ENCODE measurements at regions not wholly inside any gene's neighbourhood (a gene's known extent, or its start where the extent isn't known, plus 50 kb on each side); places are given as distances from the start of the nearest gene placed in this dataset.
"Not testable (repeated sequence)": the region's sequence is repeated elsewhere in the genome, so short reads cannot be mapped to it uniquely, and the experiment has no call there.

DNA sequence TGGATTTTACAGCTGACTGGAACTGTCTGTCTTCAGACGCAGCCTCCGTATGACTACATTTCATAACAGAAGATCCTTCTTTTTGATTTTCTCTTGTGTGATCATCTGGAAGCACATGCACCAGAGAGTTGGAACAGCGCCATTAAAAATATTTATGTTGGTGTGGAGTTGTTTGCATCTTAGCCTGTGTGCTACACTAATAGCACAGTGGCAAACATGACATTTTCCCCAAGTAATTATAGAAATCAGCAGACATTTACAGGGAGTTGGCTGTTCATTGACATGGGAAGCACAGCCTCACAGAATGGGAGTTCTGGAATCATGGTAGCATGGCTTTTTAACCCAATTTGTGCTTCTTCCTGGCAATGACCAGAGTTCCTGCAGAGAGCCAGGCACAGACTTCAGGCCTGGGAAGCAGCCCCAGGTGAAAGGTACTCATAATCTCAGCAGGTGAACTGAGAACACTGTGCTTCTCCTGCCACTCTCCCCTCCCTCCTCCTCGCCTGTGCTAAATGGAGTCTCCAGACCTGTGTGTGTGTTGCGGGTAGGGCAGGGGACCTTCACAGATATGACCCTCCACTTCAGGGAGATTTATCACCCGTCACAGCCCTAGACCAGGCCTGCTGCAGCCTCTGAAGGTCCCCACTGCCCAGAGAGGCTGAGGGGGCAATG is 82.8 kb upstream of the PLET1 start:
- H3K4me3 ChIP-seq (replicated peaks; ENCODE audit: low read depth, low read length), result no peak overlapping the region
- peak; percentile 35 for DNase-seq (ENCODE audit: low read depth)
- TF ChIP-seq, protein P1, sequence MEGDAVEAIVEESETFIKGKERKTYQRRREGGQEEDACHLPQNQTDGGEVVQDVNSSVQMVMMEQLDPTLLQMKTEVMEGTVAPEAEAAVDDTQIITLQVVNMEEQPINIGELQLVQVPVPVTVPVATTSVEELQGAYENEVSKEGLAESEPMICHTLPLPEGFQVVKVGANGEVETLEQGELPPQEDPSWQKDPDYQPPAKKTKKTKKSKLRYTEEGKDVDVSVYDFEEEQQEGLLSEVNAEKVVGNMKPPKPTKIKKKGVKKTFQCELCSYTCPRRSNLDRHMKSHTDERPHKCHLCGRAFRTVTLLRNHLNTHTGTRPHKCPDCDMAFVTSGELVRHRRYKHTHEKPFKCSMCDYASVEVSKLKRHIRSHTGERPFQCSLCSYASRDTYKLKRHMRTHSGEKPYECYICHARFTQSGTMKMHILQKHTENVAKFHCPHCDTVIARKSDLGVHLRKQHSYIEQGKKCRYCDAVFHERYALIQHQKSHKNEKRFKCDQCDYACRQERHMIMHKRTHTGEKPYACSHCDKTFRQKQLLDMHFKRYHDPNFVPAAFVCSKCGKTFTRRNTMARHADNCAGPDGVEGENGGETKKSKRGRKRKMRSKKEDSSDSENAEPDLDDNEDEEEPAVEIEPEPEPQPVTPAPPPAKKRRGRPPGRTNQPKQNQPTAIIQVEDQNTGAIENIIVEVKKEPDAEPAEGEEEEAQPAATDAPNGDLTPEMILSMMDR (IDR thresholded peaks at IDR 0.05; ENCODE audit: low read length, missing control alignments), result no peak

DNA sequence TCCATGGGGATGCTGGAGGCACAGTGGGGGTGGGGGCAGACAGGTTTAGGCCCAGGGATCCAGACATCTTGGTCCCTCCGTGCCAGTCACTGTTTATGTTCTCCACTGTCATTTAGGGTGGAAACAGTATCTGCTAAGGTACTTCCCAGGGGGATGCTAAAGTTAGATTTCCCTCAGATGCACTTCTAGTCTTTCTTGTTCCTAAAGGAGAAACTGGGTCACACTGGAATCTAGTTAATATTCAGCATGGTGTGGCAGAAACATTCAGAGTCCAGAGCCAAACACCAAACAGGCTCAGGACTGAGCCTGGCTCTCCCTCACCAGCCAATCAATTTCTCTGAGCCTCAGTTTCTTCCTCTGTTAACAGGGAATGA is 83.4 kb upstream of the PLET1 start:
- no peak for DNase-seq (ENCODE audit: low read depth)
- no peak overlapping the region for H3K4me3 ChIP-seq (replicated peaks; ENCODE audit: low read depth, low read length)
- TF ChIP-seq, protein P1 (IDR thresholded peaks at IDR 0.05; ENCODE audit: low read length, missing control alignments), result no peak

DNA sequence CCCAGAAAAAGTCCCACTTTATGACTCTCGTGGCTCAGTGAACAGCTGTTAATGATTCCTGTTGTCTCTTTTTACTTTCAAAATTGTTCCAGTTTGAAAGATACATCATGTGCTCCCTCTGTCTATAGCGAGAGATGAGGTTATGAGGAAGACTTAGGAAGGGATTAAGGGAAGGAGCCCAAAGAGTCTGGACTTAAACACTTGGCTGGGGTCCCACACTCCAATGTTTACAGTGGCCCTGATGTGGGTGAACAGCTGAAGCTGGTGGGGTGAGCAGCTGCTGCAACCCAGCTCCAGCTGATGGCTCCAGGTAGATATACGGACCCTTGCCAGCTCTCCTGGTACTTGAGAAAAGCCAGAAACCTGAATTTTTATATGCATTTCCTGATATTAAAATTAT is 84.5 kb upstream of the PLET1 start:
- TF ChIP-seq, protein P1 (IDR thresholded peaks at IDR 0.05; ENCODE audit: low read length, missing control alignments), result no peak
- H3K4me3 ChIP-seq (replicated peaks; ENCODE audit: low read depth, low read length), result no peak overlapping the region
- no peak for DNase-seq (ENCODE audit: low read depth)

DNA sequence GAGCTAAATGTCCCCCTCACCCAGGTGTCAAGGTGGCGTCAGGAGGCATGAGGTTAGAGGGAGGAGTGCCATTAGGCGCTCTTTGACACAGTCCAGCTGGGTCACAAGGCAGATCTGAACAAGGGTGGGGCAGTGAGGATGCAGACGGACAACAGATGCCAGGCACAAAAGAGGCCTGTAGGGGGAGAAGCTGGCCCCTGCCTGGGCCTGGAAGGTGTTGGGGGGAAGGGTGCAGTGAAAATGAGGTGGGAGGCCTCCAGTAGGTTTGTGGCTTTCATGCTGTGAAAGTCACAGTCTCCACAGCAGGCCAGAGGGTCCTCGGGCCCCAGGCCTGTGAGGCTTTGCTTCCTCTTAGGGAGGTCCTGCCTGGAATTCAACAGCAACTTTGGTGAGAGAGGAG is 85.0 kb upstream of the PLET1 start:
- no peak overlapping the region for H3K4me3 ChIP-seq (replicated peaks; ENCODE audit: low read depth, low read length)
- DNase-seq (ENCODE audit: low read depth), result no peak
- TF ChIP-seq, protein P1 (IDR thresholded peaks at IDR 0.05; ENCODE audit: low read length, missing control alignments), result no peak

DNA sequence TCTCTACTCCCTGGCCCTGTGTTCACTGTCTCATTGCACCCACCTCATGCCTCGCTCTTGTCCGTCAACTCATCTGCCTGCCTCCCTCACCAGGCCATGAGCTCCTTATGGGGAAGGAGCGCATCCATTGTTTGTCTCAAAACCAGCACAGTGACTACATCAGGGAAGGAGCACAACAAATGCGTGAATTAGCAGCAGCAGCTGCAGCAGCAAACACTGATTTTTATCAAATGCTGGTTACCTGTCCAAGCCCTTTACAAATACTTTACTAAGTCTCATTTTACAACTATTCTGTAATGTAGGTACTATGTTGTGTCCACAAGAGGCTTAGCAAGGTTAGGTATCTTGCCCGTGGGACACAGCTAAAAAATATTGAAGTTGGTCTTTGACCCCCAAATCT is 85.9 kb upstream of the PLET1 start:
- DNase-seq (ENCODE audit: low read depth), result no peak
- no peak overlapping the region for H3K4me3 ChIP-seq (replicated peaks; ENCODE audit: low read depth, low read length)
- TF ChIP-seq, protein P1 (IDR thresholded peaks at IDR 0.05; ENCODE audit: low read length, missing control alignments), result no peak

DNA sequence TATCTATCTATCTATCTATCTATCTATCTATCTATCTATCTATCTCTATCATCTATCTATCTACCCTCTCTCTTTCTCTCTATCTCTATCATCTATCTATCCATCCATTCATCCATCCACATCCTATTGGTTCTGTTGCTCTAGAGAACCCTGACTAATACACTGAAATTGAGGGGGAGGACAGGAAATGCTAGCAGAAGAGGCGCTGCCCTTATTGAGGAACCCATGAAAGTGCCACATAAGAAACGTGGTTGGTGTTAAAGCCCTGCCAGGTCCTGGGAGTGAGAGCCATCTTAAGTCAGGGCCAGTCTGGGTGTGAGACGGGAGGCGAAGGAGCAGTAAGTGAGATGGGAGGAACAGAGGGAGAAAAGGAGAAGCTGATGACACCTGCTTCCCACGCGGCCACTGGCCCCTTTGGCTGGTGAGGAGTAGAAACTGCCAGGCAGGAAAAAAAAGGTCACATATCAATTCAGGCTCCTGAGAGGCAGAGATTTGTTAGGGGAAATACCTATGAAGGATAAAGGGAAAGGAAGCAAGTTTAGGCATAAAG is 87.9 kb upstream of the PLET1 start:
- TF ChIP-seq, protein P1 (IDR thresholded peaks at IDR 0.05; ENCODE audit: low read length, missing control alignments), result no peak
- no peak overlapping the region for H3K4me3 ChIP-seq (replicated peaks; ENCODE audit: low read depth, low read length)
- no peak for DNase-seq (ENCODE audit: low read depth)

DNA sequence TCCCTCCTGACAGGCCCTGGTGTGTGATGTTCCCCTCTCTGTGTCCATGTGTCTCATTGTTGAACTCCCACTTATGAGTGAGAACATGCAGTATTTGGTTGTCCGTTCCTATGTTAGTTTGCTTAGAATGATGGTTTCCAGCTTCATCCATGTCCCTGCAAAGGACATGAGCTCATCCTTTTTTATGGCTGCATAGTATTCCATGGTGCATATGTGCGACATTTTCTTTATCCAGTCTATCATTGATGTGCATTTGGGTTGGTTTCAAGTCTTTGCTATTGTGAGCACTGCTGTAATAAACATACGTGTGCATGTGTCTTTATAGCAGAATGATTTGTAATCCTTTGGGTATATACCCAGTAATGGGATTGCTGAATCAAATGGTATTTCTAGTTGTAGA is 90.8 kb upstream of the PLET1 start:
- DNase-seq (ENCODE audit: low read depth); H3K4me3 ChIP-seq (replicated peaks; ENCODE audit: low read depth, low read length): not testable (repeated sequence)
